RWPE1 (cell line): ENCODE measurements at regions not wholly inside any gene's neighbourhood (a gene's known extent, or its start where the extent isn't known, plus 50 kb on each side); places are given as distances from the start of the nearest gene placed in this dataset.

Experiments
- CTCF ChIA-PET: fragments of 350-600 bp; sonication (Branson Sonifier 250); formaldehyde crosslinking; extraction: SDS; loops from one replicate; lab custom pipeline; 2021; lab: Yijun Ruan, JAX
- POLR2A ChIA-PET: fragments of 400-600 bp; formaldehyde crosslinking; extraction: SDS; loops from one replicate; lab custom pipeline; 2020; ENCODE audit warnings: antibody characterized with exemption; ENCODE audit not compliant: low non-redundant PET; lab: Yijun Ruan, JAX
- DNase-seq: peaks from one replicate; pipeline ENCODE4 v3.0.0; 2012; ENCODE audit warnings: low spot score
- H3K27ac ChIP-seq: fragments of 450-650 bp; 2 replicates; pipeline ENCODE4 v1.5.1; 2017
- CTCF ChIP-seq: fragments of 450-650 bp; conservative IDR thresholded peaks from 2 replicates; pipeline ENCODE4 v1.5.1; 2017; ENCODE audit warnings: low read depth, mild to moderate bottlenecking

GRCh38 chr20:7196481-7196880 lies 429.0 kb downstream of the BMP2 start:
- DNase-seq, result no peak
- CTCF ChIA-PET, result interaction anchor here (0.6 kb wide), 1 partner anchor 162 kb away, joined by 3 read pairs; no protein-coding TSS in a partner anchor
- POLR2A ChIA-PET, result no interaction called here
- TF ChIP-seq CTCF, result no peak
- H3K27ac ChIP-seq, result no peak overlapping the region

GRCh38 chr20:7199861-7200260 lies 432.4 kb downstream of the BMP2 start:
- ChIA-PET CTCF (no interaction called here), POLR2A (no interaction called here)
- TF ChIP-seq CTCF, result no peak
- no peak overlapping the region for H3K27ac ChIP-seq
- DNase-seq, result no peak

- ChIA-PET POLR2A (no interaction called here), CTCF (no interaction called here)
- no peak overlapping the region for H3K27ac ChIP-seq
- DNase-seq, result no peak
- TF ChIP-seq CTCF, result no peak
These were observed 439.8 kb downstream of the BMP2 start for GRCh38 chr20:7207186-7207798.

- no peak for TF ChIP-seq CTCF
- no peak for DNase-seq
- no peak overlapping the region for H3K27ac ChIP-seq
- POLR2A ChIA-PET, result no interaction called here
- CTCF ChIA-PET, result no interaction called here
These were observed 443.4 kb downstream of the BMP2 start for GRCh38 chr20:7210910-7211309.

GRCh38 chr20:7214081-7214740 lies 446.7 kb downstream of the BMP2 start:
- TF ChIP-seq CTCF, result no peak
- POLR2A ChIA-PET, result no interaction called here
- no peak for DNase-seq
- CTCF ChIA-PET, result interaction anchor here (0.6 to 1.3 kb wide), 2 partner anchors 72 to 1018 kb away, joined by 3 to 5 read pairs; no protein-coding TSS in a partner anchor
- H3K27ac ChIP-seq, result no peak overlapping the region

- TF ChIP-seq CTCF, result no peak
- no peak overlapping the region for H3K27ac ChIP-seq
- ChIA-PET POLR2A (no interaction called here), CTCF (no interaction called here)
- no peak for DNase-seq
These were observed 450.1 kb downstream of the BMP2 start for GRCh38 chr20:7217606-7218005.
